PC-3 (cell line): ENCODE measurements at regions not wholly inside any gene's neighbourhood (a gene's known extent, or its start where the extent isn't known, plus 50 kb on each side); places are given as distances from the start of the nearest gene placed in this dataset.

Experiments used
- ATAC-seq: fragments of 200-7000 bp; cut with Tn5 transposase; 2 replicates; pipeline ENCODE4 v1.9.1; 2020; ENCODE audit warnings: mild to moderate bottlenecking, moderate library complexity
- BruUV-seq: library from RNA; stranded (reverse); fragments of 400-500 nt; replicated peaks from 2 replicates; lab custom pipeline; 2021; lab: Mats Ljungman, UMichigan
- CTCF ChIA-PET: fragments of 300-600 bp; sonication (Branson Sonifier 250); formaldehyde crosslinking; loops from one replicate; lab custom pipeline; 2022; ENCODE audit warnings: antibody characterized with exemption; lab: Charles Lee
- POLR2A ChIA-PET: fragments of 300-600 bp; sonication (Branson Sonifier 250); formaldehyde crosslinking; loops from one replicate; lab custom pipeline; 2022; ENCODE audit warnings: antibody characterized with exemption; ENCODE audit not compliant: unreplicated experiment; lab: Charles Lee
- DNase-seq: peaks from one replicate; pipeline ENCODE4 v3.0.0-alpha.2; 2015
- H2AFZ ChIP-seq: fragments of 300-600 bp; sonication (generic); 2 replicates; pipeline ENCODE4 v1.6.0; 2016; ENCODE audit warnings: antibody characterized with exemption, low read length
- H3F3A ChIP-seq: fragments of 300-600 bp; sonication (generic); one replicate; pipeline ENCODE4 v1.6.0; 2017; ENCODE audit warnings: antibody characterized with exemption, low read length, control low read depth, mild to moderate bottlenecking; ENCODE audit not compliant: unreplicated experiment
- H3K27ac ChIP-seq: fragments of 300-600 bp; sonication (generic); 2 replicates; pipeline ENCODE4 v1.5.1; 2016; ENCODE audit warnings: mild to moderate bottlenecking, low read length
- H3K27me3 ChIP-seq: fragments of 300-600 bp; sonication (generic); 2 replicates; pipeline ENCODE4 v1.6.1; 2016; ENCODE audit warnings: low read length, mixed read lengths
- H3K36me3 ChIP-seq: fragments of 300-600 bp; sonication (generic); 2 replicates; pipeline ENCODE4 v1.6.1; 2016; ENCODE audit warnings: low read depth, mixed run types, low read length, mixed read lengths
- H3K4me1 ChIP-seq: fragments of 300-600 bp; sonication (generic); 2 replicates; pipeline ENCODE4 v1.5.1; 2016; ENCODE audit warnings: low read length; ENCODE audit not compliant: insufficient read depth
- H3K4me2 ChIP-seq: fragments of 300-600 bp; sonication (generic); 2 replicates; pipeline ENCODE4 v1.6.0; 2016; ENCODE audit warnings: low read length
- H3K4me3 ChIP-seq: fragments of 300-600 bp; sonication (generic); 2 replicates; pipeline ENCODE4 v1.5.1; 2016; ENCODE audit warnings: mild to moderate bottlenecking, low read length, mixed read lengths
- H3K79me2 ChIP-seq: fragments of 300-600 bp; sonication (generic); 2 replicates; pipeline ENCODE4 v1.6.1; 2017; ENCODE audit warnings: low read length, mixed read lengths
- H3K9ac ChIP-seq: fragments of 300-600 bp; sonication (generic); 2 replicates; pipeline ENCODE4 v1.6.0; 2016; ENCODE audit warnings: mild to moderate bottlenecking, low read length
- H3K9me2 ChIP-seq: fragments of 300-600 bp; sonication (generic); replicated peaks from 2 replicates; pipeline ENCODE4 v1.6.1; 2016; ENCODE audit warnings: mixed run types, low read length, mixed read lengths
- H3K9me3 ChIP-seq: fragments of 300-600 bp; sonication (generic); 2 replicates; pipeline ENCODE4 v1.6.1; 2016; ENCODE audit warnings: low read length, mixed read lengths
- H4K20me1 ChIP-seq: fragments of 300-600 bp; sonication (generic); 2 replicates; pipeline ENCODE4 v1.6.1; 2016; ENCODE audit warnings: low read length, mixed read lengths
- EZH2 ChIP-seq: fragments of 300-600 bp; sonication (generic); IDR thresholded peaks from one replicate; pipeline ENCODE4 v1.6.1; 2017; ENCODE audit warnings: antibody characterized with exemption, mild to moderate bottlenecking, low read length; ENCODE audit not compliant: unreplicated experiment
- EZH2phosphoT487 ChIP-seq: fragments of 300-600 bp; sonication (generic); IDR thresholded peaks from 2 replicates; pipeline ENCODE4 v1.6.1; 2018; ENCODE audit warnings: mild to moderate bottlenecking, antibody characterized with exemption, low read length, borderline replicate concordance
- intact Hi-C: fragments of 100-400 bp; cut with micrococcal nuclease; formaldehyde crosslinking; loops from 2 replicates; pipeline ENCODE4 v1.9.0; 2023
- TF ChIP-seq, protein P1 (sequence below): fragments of 300-600 bp; sonication (generic); conservative IDR thresholded peaks from 2 replicates; pipeline ENCODE4 v1.5.1; 2017; ENCODE audit warnings: antibody characterized with exemption, low read depth, mild to moderate bottlenecking, low read length

DNA sequence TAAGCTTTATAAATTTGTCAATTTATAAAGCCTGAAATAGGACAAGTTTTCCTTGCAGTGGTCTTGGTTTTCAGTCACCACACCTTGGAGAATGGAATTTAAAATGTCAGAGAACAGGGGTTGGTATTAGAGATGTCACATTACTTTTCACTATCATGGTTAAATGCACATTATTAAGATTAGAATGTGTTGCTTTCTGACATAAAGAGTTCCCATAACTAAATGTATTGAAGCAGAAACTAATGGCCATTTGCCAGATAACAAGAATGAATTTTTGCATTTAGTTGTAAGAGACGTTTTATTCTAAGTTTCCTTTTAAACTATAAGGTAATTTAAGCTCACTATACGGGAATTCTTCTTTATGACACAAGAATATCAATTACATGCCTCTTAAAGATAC lies 172.3 kb downstream of the ARL4A start:
- CTCF ChIA-PET, result no interaction called here

DNA sequence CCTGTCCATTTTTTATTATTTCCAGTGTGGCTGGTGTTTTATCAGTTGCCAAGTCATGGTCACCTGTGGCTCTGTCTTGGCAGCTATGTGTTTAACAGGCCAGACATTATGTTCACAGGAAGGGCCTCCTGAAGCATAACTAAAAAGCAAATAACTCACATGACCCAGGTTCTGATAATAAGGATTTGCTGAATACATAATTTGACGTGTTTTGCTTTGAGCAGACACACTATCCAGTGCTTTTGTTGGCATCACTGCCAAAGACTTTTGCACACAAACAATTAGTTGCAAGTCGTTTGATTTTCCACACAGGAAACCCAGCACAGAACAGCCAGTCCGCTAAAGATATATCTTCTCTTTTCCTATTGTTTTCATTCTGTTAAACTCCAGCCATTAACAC lies 173.6 kb downstream of the ARL4A start:
- Histone ChIP-seq H3K79me2 (no peaks in the 10 kb centered on the region), H3K9ac (no peak overlapping the region), H3K27ac (no peak overlapping the region), H3K36me3 (no peaks in the 10 kb centered on the region), H3K27me3 (no peaks in the 10 kb centered on the region), H4K20me1 (no peaks in the 10 kb centered on the region), H3K9me2 (no peaks in the 10 kb centered on the region), H2AFZ (no peak overlapping the region), H3K4me2 (no peak overlapping the region), H3K4me1 (no peaks in the 10 kb centered on the region), H3K9me3 (no peaks in the 10 kb centered on the region), H3K4me3 (no peak overlapping the region), H3F3A (no peaks in the 10 kb centered on the region)
- ChIA-PET POLR2A (no interaction called here), CTCF (no interaction called here)
- intact Hi-C loops, result no loop called here
- BruUV-seq, result no TSS peak
- ATAC-seq (no peak), DNase-seq (no peak)
- no peak for TF ChIP-seq EZH2
- TF ChIP-seq, protein P1, sequence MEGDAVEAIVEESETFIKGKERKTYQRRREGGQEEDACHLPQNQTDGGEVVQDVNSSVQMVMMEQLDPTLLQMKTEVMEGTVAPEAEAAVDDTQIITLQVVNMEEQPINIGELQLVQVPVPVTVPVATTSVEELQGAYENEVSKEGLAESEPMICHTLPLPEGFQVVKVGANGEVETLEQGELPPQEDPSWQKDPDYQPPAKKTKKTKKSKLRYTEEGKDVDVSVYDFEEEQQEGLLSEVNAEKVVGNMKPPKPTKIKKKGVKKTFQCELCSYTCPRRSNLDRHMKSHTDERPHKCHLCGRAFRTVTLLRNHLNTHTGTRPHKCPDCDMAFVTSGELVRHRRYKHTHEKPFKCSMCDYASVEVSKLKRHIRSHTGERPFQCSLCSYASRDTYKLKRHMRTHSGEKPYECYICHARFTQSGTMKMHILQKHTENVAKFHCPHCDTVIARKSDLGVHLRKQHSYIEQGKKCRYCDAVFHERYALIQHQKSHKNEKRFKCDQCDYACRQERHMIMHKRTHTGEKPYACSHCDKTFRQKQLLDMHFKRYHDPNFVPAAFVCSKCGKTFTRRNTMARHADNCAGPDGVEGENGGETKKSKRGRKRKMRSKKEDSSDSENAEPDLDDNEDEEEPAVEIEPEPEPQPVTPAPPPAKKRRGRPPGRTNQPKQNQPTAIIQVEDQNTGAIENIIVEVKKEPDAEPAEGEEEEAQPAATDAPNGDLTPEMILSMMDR, result no peak
- TF ChIP-seq EZH2phosphoT487, result no peak

More for the DNA sequence above, 172.3 kb downstream of the ARL4A start:
- intact Hi-C loops, result no loop called here
- no peaks in the 10 kb centered on the region for H4K20me1 ChIP-seq
- ATAC-seq (no peak), DNase-seq (no peak)
- no peak overlapping the region for H3K4me3 ChIP-seq
- no peak overlapping the region for H2AFZ ChIP-seq
- no peak overlapping the region for H3K9ac ChIP-seq
- H3K4me1 ChIP-seq, result no peaks in the 10 kb centered on the region
- no TSS peak for BruUV-seq
- no peaks in the 10 kb centered on the region for H3K27me3 ChIP-seq
- H3K27ac ChIP-seq, result no peak overlapping the region
- no peaks in the 10 kb centered on the region for H3K79me2 ChIP-seq
- H3K36me3 ChIP-seq, result no peaks in the 10 kb centered on the region
- no peak overlapping the region for H3K4me2 ChIP-seq
- H3F3A ChIP-seq, result no peaks in the 10 kb centered on the region
- POLR2A ChIA-PET, result no interaction called here
- TF ChIP-seq EZH2, result no peak
- TF ChIP-seq EZH2phosphoT487, result no peak
- TF ChIP-seq, protein P1, result no peak
- H3K9me2 ChIP-seq, result no peaks in the 10 kb centered on the region
- H3K9me3 ChIP-seq, result no peaks in the 10 kb centered on the region

DNA sequence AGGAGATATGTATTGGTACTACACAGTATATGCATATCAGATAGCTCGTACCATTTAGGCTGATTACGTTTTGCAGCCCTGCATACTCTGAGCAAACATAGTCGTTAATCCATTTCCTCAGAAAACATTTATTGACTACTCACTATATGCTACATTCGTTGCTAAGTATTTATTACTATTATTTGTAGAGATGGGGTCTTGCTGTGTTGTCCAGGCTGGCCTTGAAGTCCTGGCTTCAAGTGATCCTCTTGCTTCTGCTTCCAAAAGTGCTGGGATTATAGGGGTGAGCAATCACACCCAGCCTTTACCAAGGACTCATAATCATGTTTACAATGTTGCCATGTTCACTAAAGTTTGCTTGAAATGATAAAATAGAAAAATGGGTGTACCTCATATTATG lies 174.7 kb downstream of the ARL4A start:
- BruUV-seq, result no TSS peak
- TF ChIP-seq, protein P1, result no peak
- TF ChIP-seq EZH2 (no peak), EZH2phosphoT487 (no peak)
- POLR2A ChIA-PET, result no interaction called here

More for the DNA sequence above, 174.7 kb downstream of the ARL4A start:
- H3K4me2 ChIP-seq, result no peak overlapping the region
- H3K36me3 ChIP-seq, result no peaks in the 10 kb centered on the region
- H3K9me3 ChIP-seq, result no peaks in the 10 kb centered on the region
- no peak for ATAC-seq
- H3K27me3 ChIP-seq, result no peaks in the 10 kb centered on the region
- no peaks in the 10 kb centered on the region for H3F3A ChIP-seq
- no peak overlapping the region for H3K9ac ChIP-seq
- no peak overlapping the region for H3K27ac ChIP-seq
- H3K9me2 ChIP-seq, result no peaks in the 10 kb centered on the region
- intact Hi-C loops, result no loop called here
- CTCF ChIA-PET, result no interaction called here
- no peaks in the 10 kb centered on the region for H4K20me1 ChIP-seq
- no peak for DNase-seq
- no peaks in the 10 kb centered on the region for H3K79me2 ChIP-seq
- no peaks in the 10 kb centered on the region for H3K4me1 ChIP-seq
- no peak overlapping the region for H3K4me3 ChIP-seq
- H2AFZ ChIP-seq, result no peak overlapping the region
